MCF 10A (cell line): ENCODE measurements at regions not wholly inside any gene's neighbourhood (a gene's known extent, or its start where the extent isn't known, plus 50 kb on each side); places are given as distances from the start of the nearest gene placed in this dataset.

Experiments used
- BruUV-seq: library from RNA; stranded (reverse); fragments of 400-500 nt; replicated peaks from 2 replicates; lab custom pipeline; 2021; lab: Mats Ljungman, UMichigan
- CTCF ChIA-PET: fragments of 300-600 bp; sonication (Branson Sonifier 250); formaldehyde crosslinking; extraction: SDS; loops from one replicate; lab custom pipeline; 2021; ENCODE audit warnings: antibody characterized with exemption, inconsistent platforms; lab: Yijun Ruan, JAX
- POLR2A ChIA-PET: fragments of 300-600, 350-650 bp; sonication (Branson Sonifier 250); formaldehyde crosslinking; extraction: SDS; loops from one replicate; lab custom pipeline; 2020; ENCODE audit warnings: antibody characterized with exemption, inconsistent platforms; lab: Yijun Ruan, JAX
- DNase-seq: peaks from one replicate; pipeline ENCODE4 v3.0.0-alpha.2; 2018; ENCODE audit not compliant: unreplicated experiment
- H3K27ac Mint-ChIP-seq: one replicate; pipeline ENCODE4 v1.8.0; 2022; ENCODE audit warnings: mild to moderate bottlenecking, low read depth, mixed read lengths; ENCODE audit not compliant: unreplicated experiment
- H3K27me3 Mint-ChIP-seq: one replicate; pipeline ENCODE4 v1.8.0; 2022; ENCODE audit warnings: mixed read lengths; ENCODE audit not compliant: insufficient read depth, unreplicated experiment
- H3K36me3 Mint-ChIP-seq: one replicate; pipeline ENCODE4 v1.8.0; 2022; ENCODE audit warnings: mild to moderate bottlenecking, moderate library complexity, mixed read lengths; ENCODE audit not compliant: insufficient read depth, unreplicated experiment
- H3K4me1 Mint-ChIP-seq: one replicate; pipeline ENCODE4 v1.8.0; 2022; ENCODE audit warnings: mixed read lengths; ENCODE audit not compliant: insufficient read depth, unreplicated experiment
- H3K4me3 Mint-ChIP-seq: one replicate; pipeline ENCODE4 v1.8.0; 2022; ENCODE audit warnings: mild to moderate bottlenecking, moderate library complexity, mixed read lengths; ENCODE audit not compliant: unreplicated experiment
- H3K9me3 Mint-ChIP-seq: one replicate; pipeline ENCODE4 v1.8.0; 2022; ENCODE audit warnings: mixed read lengths; ENCODE audit not compliant: unreplicated experiment
- CTCF ChIP-seq: fragments of 200-600 bp; IDR thresholded peaks from one replicate; pipeline ENCODE4 v1.8.0; 2022; ENCODE audit warnings: antibody characterized with exemption, mild to moderate bottlenecking; ENCODE audit not compliant: unreplicated experiment
- intact Hi-C: fragments of 100-400 bp; cut with micrococcal nuclease; formaldehyde crosslinking; loops from 2 replicates; pipeline ENCODE4 v1.14.1; 2022

GRCh38 chr19:13622766-13623715 lies 116.8 kb upstream of the CACNA1A start:
- DNase-seq, result no peak
- no peaks in the 10 kb centered on the region for H3K27me3 Mint-ChIP-seq
- ChIA-PET POLR2A (interaction anchor here (0.9 kb wide), 1 partner anchor 25 kb away, joined by 4 read pairs; no protein-coding TSS in a partner anchor), CTCF (interaction anchor here (0.5 kb wide), 1 partner anchor 660 kb away, joined by 4 read pairs; no protein-coding TSS in a partner anchor)
- BruUV-seq, result no TSS peak
- intact Hi-C loops, result no loop called here
- no peak for TF ChIP-seq CTCF
- no peak overlapping the region for H3K4me3 Mint-ChIP-seq
- no peaks in the 10 kb centered on the region for H3K9me3 Mint-ChIP-seq
- no peak overlapping the region for H3K27ac Mint-ChIP-seq
- H3K4me1 Mint-ChIP-seq, result peaks cover 29% of the 10 kb centered on the region
- no peaks in the 10 kb centered on the region for H3K36me3 Mint-ChIP-seq

GRCh38 chr19:13621413-13621812 lies 115.1 kb upstream of the CACNA1A start:
- DNase-seq, result peak; percentile 85
- CTCF ChIA-PET, result interaction anchor here (0.6 to 1.1 kb wide), 5 partner anchors 13 to 476 kb away, joined by 3 to 4 read pairs (median 3); no protein-coding TSS in a partner anchor
- peaks cover 29% of the 10 kb centered on the region for H3K4me1 Mint-ChIP-seq
- intact Hi-C loops, result no loop called here
- H3K36me3 Mint-ChIP-seq, result no peaks in the 10 kb centered on the region
- no peaks in the 10 kb centered on the region for H3K27me3 Mint-ChIP-seq
- no peak for TF ChIP-seq CTCF
- no peaks in the 10 kb centered on the region for H3K9me3 Mint-ChIP-seq
- no TSS peak for BruUV-seq
- POLR2A ChIA-PET, result interaction anchor here (1.0 to 1.7 kb wide), 2 partner anchors 48 to 126 kb away, joined by 3 to 4 read pairs; a partner anchor contains a TSS
- no peak overlapping the region for H3K4me3 Mint-ChIP-seq
- no peak overlapping the region for H3K27ac Mint-ChIP-seq

- Mint-ChIP-seq H3K27ac (peak overlapping the region; percentile 17), H3K9me3 (no peaks in the 10 kb centered on the region), H3K36me3 (no peaks in the 10 kb centered on the region), H3K4me1 (peaks cover 29% of the 10 kb centered on the region), H3K27me3 (no peaks in the 10 kb centered on the region), H3K4me3 (no peak overlapping the region)
- DNase-seq, result peak; percentile 48
- no TSS peak for BruUV-seq
- POLR2A ChIA-PET, result no interaction called here
- CTCF ChIA-PET, result no interaction called here
- intact Hi-C loops, result loop anchor here (5.0 kb wide), 1 partner anchor 63 kb away; no protein-coding TSS in a partner anchor
- no peak for TF ChIP-seq CTCF
These were observed 112.9 kb upstream of the CACNA1A start for GRCh38 chr19:13619203-13619632.

GRCh38 chr19:13615890-13616289 lies 109.6 kb upstream of the CACNA1A start:
- H3K27ac Mint-ChIP-seq, result no peak overlapping the region
- H3K27me3 Mint-ChIP-seq, result no peaks in the 10 kb centered on the region
- no TSS peak for BruUV-seq
- H3K36me3 Mint-ChIP-seq, result no peaks in the 10 kb centered on the region
- DNase-seq, result no peak
- no peak overlapping the region for H3K4me3 Mint-ChIP-seq
- no peaks in the 10 kb centered on the region for H3K9me3 Mint-ChIP-seq
- H3K4me1 Mint-ChIP-seq, result peaks cover 13% of the 10 kb centered on the region
- no peak for TF ChIP-seq CTCF
- ChIA-PET POLR2A (interaction anchor here (0.9 to 2.1 kb wide), 3 partner anchors 14 to 61 kb away, joined by 3 to 4 read pairs (median 4); no protein-coding TSS in a partner anchor), CTCF (interaction anchor here (0.8 to 1.3 kb wide), 3 partner anchors 11 to 106 kb away, joined by 3 to 6 read pairs (median 3); no protein-coding TSS in a partner anchor)
- intact Hi-C loops, result loop anchor here (5.0 kb wide), 1 partner anchor 66 kb away; no protein-coding TSS in a partner anchor
